Liver (tissue), 8 donors: ENCODE measurements at regions not wholly inside any gene's neighbourhood (a gene's known extent, or its start where the extent isn't known, plus 50 kb on each side); places are given as distances from the start of the nearest gene placed in this dataset.

Source experiments
- DNase-seq: peaks from one replicate; pipeline ENCODE4 v3.0.0-alpha.2; 2017; ENCODE audit warnings: low spot score
- H3K27ac ChIP-seq, 2 donors: one replicate each; pipeline ENCODE4 v1.7.0; 2013; ENCODE audit warnings: inconsistent platforms in 2 of 2, low read length in 2 of 2, control low read depth in 1 of 2, low read depth in 1 of 2, mild to moderate bottlenecking in 1 of 2
- H3K27me3 ChIP-seq, 4 donors: one replicate each; pipeline versions ENCODE4 v1.6.1 to v1.7.0; 2013; ENCODE audit warnings: low read length in 3 of 4, inconsistent platforms in 1 of 4, mild to moderate bottlenecking in 1 of 4, moderate library complexity in 1 of 4; ENCODE audit not compliant: control insufficient read depth in 4 of 4, insufficient read depth in 4 of 4
- H3K36me3 ChIP-seq, 4 donors: one replicate each; pipeline versions ENCODE4 v1.6.1 to v1.7.0; 2013; ENCODE audit warnings: low read length in 3 of 4, mild to moderate bottlenecking in 3 of 4, low read depth in 1 of 4, moderate library complexity in 1 of 4; ENCODE audit not compliant: control insufficient read depth in 4 of 4, insufficient read depth in 3 of 4
- H3K4me1 ChIP-seq, 4 donors: one replicate each; pipeline versions ENCODE4 v1.6.1 to v1.7.0; 2013; ENCODE audit warnings: low read length in 3 of 4, mild to moderate bottlenecking in 3 of 4, moderate library complexity in 1 of 4; ENCODE audit not compliant: control insufficient read depth in 4 of 4, insufficient read depth in 4 of 4
- H3K4me3 ChIP-seq, 3 donors: one replicate each; pipeline versions ENCODE4 v1.6.1 to v1.7.0; 2013; ENCODE audit warnings: low read length in 3 of 3, control low read depth in 1 of 3, low read depth in 1 of 3, mild to moderate bottlenecking in 1 of 3
- H3K9ac ChIP-seq, 2 donors: one replicate each; pipeline ENCODE4 v1.7.0; 2013; ENCODE audit warnings: low read length in 2 of 2, mild to moderate bottlenecking in 2 of 2, moderate library complexity in 2 of 2, control low read depth in 1 of 2, low read depth in 1 of 2
- H3K9me3 ChIP-seq, 4 donors: one replicate each; pipeline versions ENCODE4 v1.6.1 to v1.7.0; 2013; ENCODE audit warnings: low read length in 3 of 4; ENCODE audit not compliant: control insufficient read depth in 4 of 4
- CTCF ChIP-seq: fragments of 150-350 bp; IDR thresholded peaks from 2 replicates; pipeline ENCODE4 v1.5.1; 2017; ENCODE audit warnings: improper control_type of control experiment, low read depth, low read length; ENCODE audit not compliant: missing input control
- EGR1 ChIP-seq, 2 donors: IDR thresholded peaks; 2 replicates each; pipeline ENCODE4 v1.6.1; 2016 to 2018; ENCODE audit warnings: antibody characterized with exemption in 2 of 2, low read depth in 2 of 2
- FOXA1 ChIP-seq: IDR thresholded peaks from 2 replicates; pipeline ENCODE4 v1.6.1; 2016; ENCODE audit warnings: antibody characterized with exemption
- FOXA2 ChIP-seq: IDR thresholded peaks from 2 replicates; pipeline ENCODE4 v1.6.1; 2016; ENCODE audit warnings: antibody characterized with exemption
- GABPA ChIP-seq, 2 donors: IDR thresholded peaks in 1 of 2; conservative IDR thresholded peaks in 1 of 2; 2 replicates each; pipeline ENCODE4 v1.6.1; 2016; ENCODE audit warnings: antibody characterized with exemption in 2 of 2, mild to moderate bottlenecking in 1 of 2, moderate library complexity in 1 of 2
- HNF4A ChIP-seq, 2 donors: conservative IDR thresholded peaks; 2 replicates each; pipeline ENCODE4 v1.6.1; 2016; ENCODE audit warnings: antibody characterized with exemption in 2 of 2, mild to moderate bottlenecking in 2 of 2
- HNF4G ChIP-seq: IDR thresholded peaks from 2 replicates; pipeline ENCODE4 v1.6.1; 2016; ENCODE audit warnings: antibody characterized with exemption
- MAX ChIP-seq: IDR thresholded peaks from 2 replicates; pipeline ENCODE4 v1.6.1; 2016; ENCODE audit warnings: antibody characterized with exemption
- NR2F2 ChIP-seq: IDR thresholded peaks from 2 replicates; pipeline ENCODE4 v1.6.1; 2016; ENCODE audit warnings: antibody characterized with exemption
- RAD21 ChIP-seq, 2 donors: IDR thresholded peaks; 2 replicates each; pipeline ENCODE4 v1.6.1; 2016; ENCODE audit warnings: antibody characterized with exemption in 2 of 2, mild to moderate bottlenecking in 2 of 2
- REST ChIP-seq: IDR thresholded peaks from 2 replicates; pipeline ENCODE4 v1.6.1; 2016; ENCODE audit warnings: antibody characterized with exemption, mild to moderate bottlenecking
- RXRA ChIP-seq, 2 donors: IDR thresholded peaks; 2 replicates each; pipeline ENCODE4 v1.6.1; 2017 to 2018; ENCODE audit warnings: antibody characterized with exemption in 2 of 2, mild to moderate bottlenecking in 1 of 2
- SP1 ChIP-seq: IDR thresholded peaks from 2 replicates; pipeline ENCODE4 v1.6.1; 2018; ENCODE audit warnings: antibody characterized with exemption, mild to moderate bottlenecking
- TAF1 ChIP-seq: conservative IDR thresholded peaks from 2 replicates; pipeline ENCODE4 v1.6.1; 2016; ENCODE audit warnings: antibody characterized with exemption, mild to moderate bottlenecking
- YY1 ChIP-seq: IDR thresholded peaks from 2 replicates; pipeline ENCODE4 v1.6.1; 2016; ENCODE audit warnings: antibody characterized with exemption, mild to moderate bottlenecking
- WGBS: extraction: QIAGEN DNeasy Blood & Tissue Kit; methylation state at CpG from one replicate; pipeline ENCODE4 v1.1.7; 2013; 5-methylcytosine and 5-hydroxymethylcytosine counted together
- TF ChIP-seq, protein P1 (sequence below): IDR thresholded peaks from 2 replicates; pipeline ENCODE4 v1.6.1; 2016; ENCODE audit warnings: antibody characterized with exemption
- TF ChIP-seq, protein P2 (sequence below): IDR thresholded peaks from 2 replicates; pipeline ENCODE4 v1.6.1; 2016; ENCODE audit warnings: antibody characterized with exemption
- donor health status: healthy.
- donor health status: healthy.
- donor health status: healthy.
- donor health status: healthy.
- donor health status: healthy.

DNA sequence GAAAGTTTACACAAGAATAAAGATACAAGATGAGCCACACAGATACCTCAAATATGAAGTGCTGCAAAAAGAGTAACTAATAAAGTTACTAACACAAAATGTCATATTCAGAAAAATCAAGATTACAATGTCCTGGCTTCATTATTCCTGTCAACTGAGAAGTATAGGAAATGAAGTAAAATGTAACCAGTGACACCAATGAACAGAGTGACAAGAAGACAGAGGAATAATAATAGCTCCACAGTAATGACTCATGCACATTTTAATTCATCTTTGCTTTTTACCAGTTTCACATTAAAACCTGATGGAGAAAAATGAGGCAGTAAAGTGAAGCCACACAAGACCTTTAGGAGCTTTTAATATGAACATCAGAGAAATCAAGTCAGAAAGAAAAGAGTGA, 214.1 kb downstream of the ZBBX start:
- no peak for TF ChIP-seq HNF4G
- no peak for TF ChIP-seq FOXA2
- TF ChIP-seq GABPA (IDR thresholded peaks at IDR 0.05 in 1 of 2, conservative IDR thresholded peaks at IDR 0.05 in 1 of 2) = no peak
- TF ChIP-seq, protein P1, sequence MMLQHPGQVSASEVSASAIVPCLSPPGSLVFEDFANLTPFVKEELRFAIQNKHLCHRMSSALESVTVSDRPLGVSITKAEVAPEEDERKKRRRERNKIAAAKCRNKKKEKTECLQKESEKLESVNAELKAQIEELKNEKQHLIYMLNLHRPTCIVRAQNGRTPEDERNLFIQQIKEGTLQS = no peak
- no peak for TF ChIP-seq RXRA (IDR thresholded peaks at IDR 0.05)
- no peak for TF ChIP-seq TAF1
- TF ChIP-seq RAD21 (IDR thresholded peaks at IDR 0.05) = no peak
- no peak for TF ChIP-seq FOXA1
- no peak for TF ChIP-seq SP1
- TF ChIP-seq, protein P2, sequence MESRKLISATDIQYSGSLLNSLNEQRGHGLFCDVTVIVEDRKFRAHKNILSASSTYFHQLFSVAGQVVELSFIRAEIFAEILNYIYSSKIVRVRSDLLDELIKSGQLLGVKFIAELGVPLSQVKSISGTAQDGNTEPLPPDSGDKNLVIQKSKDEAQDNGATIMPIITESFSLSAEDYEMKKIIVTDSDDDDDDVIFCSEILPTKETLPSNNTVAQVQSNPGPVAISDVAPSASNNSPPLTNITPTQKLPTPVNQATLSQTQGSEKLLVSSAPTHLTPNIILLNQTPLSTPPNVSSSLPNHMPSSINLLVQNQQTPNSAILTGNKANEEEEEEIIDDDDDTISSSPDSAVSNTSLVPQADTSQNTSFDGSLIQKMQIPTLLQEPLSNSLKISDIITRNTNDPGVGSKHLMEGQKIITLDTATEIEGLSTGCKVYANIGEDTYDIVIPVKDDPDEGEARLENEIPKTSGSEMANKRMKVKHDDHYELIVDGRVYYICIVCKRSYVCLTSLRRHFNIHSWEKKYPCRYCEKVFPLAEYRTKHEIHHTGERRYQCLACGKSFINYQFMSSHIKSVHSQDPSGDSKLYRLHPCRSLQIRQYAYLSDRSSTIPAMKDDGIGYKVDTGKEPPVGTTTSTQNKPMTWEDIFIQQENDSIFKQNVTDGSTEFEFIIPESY = no peak
- TF ChIP-seq NR2F2 = no peak
- no peak for TF ChIP-seq REST
- TF ChIP-seq HNF4A (conservative IDR thresholded peaks at IDR 0.05) = no peak
- no peak for TF ChIP-seq YY1
- no peak for TF ChIP-seq CTCF
- no peak for TF ChIP-seq EGR1 (IDR thresholded peaks at IDR 0.05; ENCODE audit: low read depth in 2 of 2)
- no peak for TF ChIP-seq MAX
- no peak overlapping the region for H3K27ac ChIP-seq
- no peaks in the 10 kb centered on the region for H3K9me3 ChIP-seq
- H3K4me1 ChIP-seq = peaks cover 0 to 13% (median 9%) of the 10 kb centered on the region in 4 donors
- no peak for DNase-seq
- H3K36me3 ChIP-seq = no peaks in the 10 kb centered on the region
- no peaks in the 10 kb centered on the region for H3K27me3 ChIP-seq
- H3K9ac ChIP-seq = no peak overlapping the region
- H3K4me3 ChIP-seq = no peak overlapping the region

- no peak overlapping the region for H3K4me3 ChIP-seq
- no peak for TF ChIP-seq REST
- no peaks in the 10 kb centered on the region for H3K36me3 ChIP-seq
- WGBS = 67% methylated on average over 3 of the region's 3 CpGs
- H3K27ac ChIP-seq = no peak overlapping the region
- H3K27me3 ChIP-seq = no peaks in the 10 kb centered on the region
- no peak for DNase-seq
- H3K9ac ChIP-seq = no peak overlapping the region
- no peaks in the 10 kb centered on the region for H3K9me3 ChIP-seq
- H3K4me1 ChIP-seq = peaks cover 0 to 13% (median 9%) of the 10 kb centered on the region in 4 donors
Observed at GRCh38 chr3:167163580-167163979, 216.5 kb downstream of the ZBBX start.
